ENCODE measurements at regions not wholly inside any gene's neighbourhood (a gene's known extent, or its start where the extent isn't known, plus 50 kb on each side); places are given as distances from the start of the nearest gene placed in this dataset.
A peak's percentile ranks its signal among the peaks of the same experiment; 100 is the strongest.

- Histone ChIP-seq H4K20me1 (ENCODE audit: insufficient read depth, low read length) (no peaks in the 10 kb centered on the region), H3K9me2 (replicated peaks; ENCODE audit: insufficient read depth, low read length) (no peaks in the 10 kb centered on the region), H3K9ac (ENCODE audit: low read length) (no peak overlapping the region), H2AFZ (ENCODE audit: low read length) (peak overlapping the region; percentile 7; the same call in 1 of the 2 replicates), H3K4me2 (ENCODE audit: low read depth, low read length) (no peak overlapping the region), H3K36me3 (replicated peaks; ENCODE audit: insufficient read depth, low read length) (no peaks in the 10 kb centered on the region), H3K27ac (ENCODE audit: low read length) (no peak overlapping the region), H3K4me3 (ENCODE audit: low read length) (no peak overlapping the region), H3K79me2 (ENCODE audit: low read length) (no peaks in the 10 kb centered on the region), H3K4me1 (ENCODE audit: low read length) (no peaks in the 10 kb centered on the region), H3K9me3 (replicated peaks; ENCODE audit: insufficient read depth, low read length) (no peaks in the 10 kb centered on the region), H3K27me3 (replicated peaks; ENCODE audit: insufficient read depth, low read length) (no peaks in the 10 kb centered on the region), H3F3A (ENCODE audit: insufficient read depth, low read length) (no peaks in the 10 kb centered on the region)
- peak; percentile 50 for TF ChIP-seq CTCF (IDR thresholded peaks at IDR 0.05; ENCODE audit: low read length)
- no peak for TF ChIP-seq EZH2phosphoT487 (IDR thresholded peaks at IDR 0.05; ENCODE audit: low read length)
- DNase-seq, result peak; percentile 39
These were observed 196.2 kb downstream of the SNCA start for GRCh38 chr4:89640620-89641366.

- H2AFZ ChIP-seq (ENCODE audit: low read length), result no peak overlapping the region
- H3K9me2 ChIP-seq (replicated peaks; ENCODE audit: insufficient read depth, low read length), result no peaks in the 10 kb centered on the region
- H3K4me1 ChIP-seq (ENCODE audit: low read length), result no peaks in the 10 kb centered on the region
- H3K4me3 ChIP-seq (ENCODE audit: low read length), result no peak overlapping the region
- no peak overlapping the region for H3K27ac ChIP-seq (ENCODE audit: low read length)
- no peaks in the 10 kb centered on the region for H3K79me2 ChIP-seq (ENCODE audit: low read length)
- no peaks in the 10 kb centered on the region for H3K27me3 ChIP-seq (replicated peaks; ENCODE audit: insufficient read depth, low read length)
- H3F3A ChIP-seq (ENCODE audit: insufficient read depth, low read length), result no peaks in the 10 kb centered on the region
- no peak overlapping the region for H3K9ac ChIP-seq (ENCODE audit: low read length)
- H3K36me3 ChIP-seq (replicated peaks; ENCODE audit: insufficient read depth, low read length), result no peaks in the 10 kb centered on the region
- no peaks in the 10 kb centered on the region for H4K20me1 ChIP-seq (ENCODE audit: insufficient read depth, low read length)
- no peaks in the 10 kb centered on the region for H3K9me3 ChIP-seq (replicated peaks; ENCODE audit: insufficient read depth, low read length)
- H3K4me2 ChIP-seq (ENCODE audit: low read depth, low read length), result no peak overlapping the region
- TF ChIP-seq EZH2 (optimal IDR thresholded peaks at IDR 0.05; ENCODE audit: low read depth, low read length) (no peak), CTCF (IDR thresholded peaks at IDR 0.05; ENCODE audit: low read length) (no peak), EZH2phosphoT487 (IDR thresholded peaks at IDR 0.05; ENCODE audit: low read length) (no peak)
- no peak for DNase-seq
These were observed 197.6 kb downstream of the SNCA start for GRCh38 chr4:89639395-89639794.

- Histone ChIP-seq H3F3A (ENCODE audit: insufficient read depth, low read length) (no peaks in the 10 kb centered on the region), H2AFZ (ENCODE audit: low read length) (no peak overlapping the region), H3K36me3 (replicated peaks; ENCODE audit: insufficient read depth, low read length) (no peaks in the 10 kb centered on the region), H3K27ac (ENCODE audit: low read length) (no peak overlapping the region), H3K4me2 (ENCODE audit: low read depth, low read length) (no peak overlapping the region), H3K9ac (ENCODE audit: low read length) (no peak overlapping the region), H3K27me3 (replicated peaks; ENCODE audit: insufficient read depth, low read length) (no peaks in the 10 kb centered on the region), H3K4me3 (ENCODE audit: low read length) (no peak overlapping the region), H3K4me1 (ENCODE audit: low read length) (no peaks in the 10 kb centered on the region), H3K9me3 (replicated peaks; ENCODE audit: insufficient read depth, low read length) (no peaks in the 10 kb centered on the region), H3K9me2 (replicated peaks; ENCODE audit: insufficient read depth, low read length) (no peaks in the 10 kb centered on the region), H4K20me1 (ENCODE audit: insufficient read depth, low read length) (no peaks in the 10 kb centered on the region), H3K79me2 (ENCODE audit: low read length) (no peaks in the 10 kb centered on the region)
- DNase-seq, result no peak
- TF ChIP-seq EZH2 (optimal IDR thresholded peaks at IDR 0.05; ENCODE audit: low read depth, low read length), result no peak
- TF ChIP-seq CTCF (IDR thresholded peaks at IDR 0.05; ENCODE audit: low read length), result no peak
- no peak for TF ChIP-seq EZH2phosphoT487 (IDR thresholded peaks at IDR 0.05; ENCODE audit: low read length)
These were observed 211.2 kb downstream of the SNCA start for GRCh38 chr4:89625599-89626293.

Measured in MM.1S (cell line).